ENCODE measurements at regions not wholly inside any gene's neighbourhood (a gene's known extent, or its start where the extent isn't known, plus 50 kb on each side); places are given as distances from the start of the nearest gene placed in this dataset.

- no peak for TF ChIP-seq CTCF (IDR thresholded peaks at IDR 0.05 in 4 of 5, conservative IDR thresholded peaks at IDR 0.05 in 1 of 5)
- no peak for TF ChIP-seq POLR2A (IDR thresholded peaks at IDR 0.05)
Measured at GRCh38 chr6:19898141-19898740, 61.1 kb downstream of the ID4 start.
